UCSD-AML1 (cell line): ENCODE measurements at regions not wholly inside any gene's neighbourhood (a gene's known extent, or its start where the extent isn't known, plus 50 kb on each side); places are given as distances from the start of the nearest gene placed in this dataset.

Source experiments
- DNase-seq: peaks from one replicate; lab custom pipeline; 2025; ENCODE audit not compliant: unreplicated experiment; lab: John Stamatoyannopoulos, UW

DNA sequence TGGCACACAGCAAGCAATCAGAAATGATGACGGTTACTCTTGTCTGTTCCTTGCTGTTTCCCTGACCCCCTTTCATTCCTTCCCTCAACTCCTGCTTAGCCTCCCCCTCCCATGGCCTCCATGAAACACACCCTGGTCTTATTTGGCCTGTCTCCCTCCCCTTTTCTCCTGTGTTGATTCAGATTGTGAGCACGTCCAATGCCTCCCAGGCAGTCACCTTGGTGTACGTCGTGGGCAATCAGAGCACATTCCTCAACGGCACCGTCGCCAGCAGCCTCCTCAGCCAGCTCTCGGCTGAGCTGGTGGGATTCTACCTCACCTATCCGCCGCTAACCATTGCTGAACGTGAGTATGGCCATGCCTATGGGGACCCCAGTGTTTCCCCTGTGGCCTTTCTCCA lies 141.1 kb downstream of the C11orf91 start:
- DNase-seq, result no peak

DNA sequence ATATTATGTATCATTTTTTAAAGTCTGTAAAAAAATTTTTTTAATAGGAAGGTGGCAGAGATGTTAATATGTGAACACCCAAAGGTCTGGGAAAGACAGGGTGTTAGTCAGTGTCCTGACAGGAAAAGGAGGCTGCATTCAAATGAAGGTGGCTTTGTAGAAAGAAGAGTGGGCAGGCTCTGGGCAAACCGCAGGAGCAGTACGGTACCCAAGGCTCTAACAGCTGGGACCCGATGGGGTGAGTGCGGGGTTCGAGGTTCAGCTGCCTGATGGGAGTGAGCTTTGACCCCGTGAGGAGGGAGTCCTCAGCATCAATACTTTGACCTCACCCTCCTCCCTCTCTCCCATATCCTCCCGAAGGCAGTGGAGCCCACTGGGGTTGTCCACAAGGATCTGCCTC lies 142.5 kb downstream of the C11orf91 start:
- no peak for DNase-seq

DNA sequence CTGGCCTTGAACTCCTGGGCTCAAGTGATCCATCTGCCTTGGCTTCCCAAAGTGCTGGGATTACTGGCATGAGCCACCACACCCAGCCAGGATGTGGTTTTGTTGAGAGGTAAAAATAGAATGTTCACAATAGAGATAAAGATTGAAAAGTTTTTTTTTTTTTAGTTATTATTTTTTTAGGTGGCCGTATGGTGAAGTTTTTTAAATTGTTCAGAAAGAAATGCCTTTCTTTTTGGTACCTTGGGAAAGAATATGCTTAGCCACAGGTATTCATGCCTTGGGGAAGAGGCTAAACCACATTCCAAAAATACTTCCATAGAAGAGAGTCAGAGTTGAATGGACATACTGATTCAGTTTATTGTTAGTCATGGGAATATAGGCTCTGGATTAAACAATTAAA lies 143.4 kb downstream of the C11orf91 start:
- DNase-seq, result no peak

DNA sequence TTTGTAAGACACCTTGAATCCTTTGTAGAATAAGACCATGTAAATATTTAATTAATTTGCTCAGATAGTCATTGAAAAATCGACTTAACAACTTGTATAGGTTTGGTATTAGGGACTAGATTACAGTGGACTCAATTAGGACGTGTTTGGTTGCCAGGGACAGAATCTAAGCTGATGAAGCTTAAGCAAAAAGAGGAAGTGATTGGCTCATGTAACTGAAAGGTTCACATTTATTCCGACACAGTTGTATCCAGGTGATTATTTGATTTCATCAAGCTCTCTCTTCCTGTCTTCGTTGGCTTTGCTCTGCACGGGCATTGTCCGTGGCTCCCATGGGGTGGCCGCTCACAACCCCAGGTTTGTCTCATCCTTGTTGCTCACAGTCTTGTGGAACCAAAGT lies 146.4 kb downstream of the C11orf91 start:
- DNase-seq, result no peak

DNA sequence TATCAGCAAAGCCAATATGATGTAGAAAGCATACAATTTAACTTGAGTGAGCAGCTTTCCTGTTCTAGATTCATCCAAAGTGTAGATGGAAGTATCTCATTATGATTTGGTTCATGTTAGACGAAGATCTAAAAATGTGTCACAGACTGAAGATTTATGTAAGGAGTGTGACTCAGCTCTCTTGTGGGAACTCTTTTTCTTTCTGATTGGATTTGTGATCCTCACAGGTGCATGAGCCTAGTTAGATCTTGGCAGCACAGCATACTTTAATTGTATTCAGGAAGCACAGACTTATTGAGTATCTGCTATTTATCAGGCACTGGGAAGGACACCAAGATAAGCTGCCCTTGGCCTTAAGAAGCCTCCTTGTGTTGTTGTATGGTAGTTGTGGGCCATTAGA lies 147.1 kb downstream of the C11orf91 start:
- DNase-seq, result no peak

DNA sequence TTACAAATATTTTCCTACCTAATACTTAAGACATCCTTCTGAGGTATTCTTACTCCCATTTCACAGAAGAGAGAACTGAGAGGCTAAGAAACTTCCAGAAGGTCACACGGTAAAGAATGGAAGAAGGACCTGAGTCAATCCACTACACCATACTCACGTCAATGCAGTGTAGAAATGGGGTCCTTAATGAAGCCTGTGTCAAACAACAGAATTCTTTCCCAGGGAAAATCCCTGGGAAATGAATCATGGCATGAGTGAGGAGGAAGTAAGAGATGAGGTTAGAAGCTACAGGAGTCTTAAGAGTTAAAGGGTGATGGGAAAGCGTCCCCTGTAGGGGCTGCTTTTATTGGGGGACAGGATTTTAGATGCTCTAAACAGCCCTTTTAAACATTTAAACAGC lies 147.9 kb downstream of the C11orf91 start:
- DNase-seq, result no peak

DNA sequence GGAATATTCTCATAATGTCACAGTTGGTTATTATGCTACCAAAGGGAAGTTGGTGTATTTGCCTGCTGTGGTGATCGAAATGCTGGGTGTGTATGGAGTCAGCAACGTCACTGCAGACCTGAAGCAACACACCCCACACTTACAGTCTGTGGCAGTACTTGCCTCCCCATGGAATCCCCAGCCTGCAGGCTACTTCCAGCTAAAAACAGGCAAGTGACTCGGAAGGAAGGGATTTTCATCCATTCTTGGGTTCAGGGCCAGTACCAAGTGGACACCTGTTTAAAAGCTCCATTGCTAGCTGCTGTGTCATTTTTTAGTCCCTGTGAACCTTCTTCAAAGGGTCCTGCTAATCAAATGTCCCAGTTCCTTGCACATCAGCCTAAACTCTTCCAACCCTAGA lies 149.6 kb downstream of the C11orf91 start:
- no peak for DNase-seq

DNA sequence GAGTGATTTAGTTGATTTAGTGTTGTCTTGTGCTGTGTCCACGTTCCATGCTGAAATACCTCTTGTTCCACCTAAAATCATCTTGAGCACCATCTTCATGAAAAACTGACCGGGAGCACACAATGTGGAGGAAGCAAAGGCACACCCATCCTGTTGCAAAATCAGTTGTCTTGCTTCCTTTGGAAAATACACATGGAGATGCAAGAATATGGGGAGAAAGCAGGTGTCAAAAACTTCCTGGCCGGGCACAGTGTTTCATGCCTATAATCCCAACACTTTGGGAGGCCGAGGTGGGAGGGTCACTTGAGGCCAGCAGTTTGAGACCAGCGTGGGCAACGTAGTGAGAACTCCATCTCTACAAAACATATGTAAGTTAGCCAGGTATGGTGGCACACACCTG lies 151.1 kb downstream of the C11orf91 start:
- DNase-seq, result no peak

DNA sequence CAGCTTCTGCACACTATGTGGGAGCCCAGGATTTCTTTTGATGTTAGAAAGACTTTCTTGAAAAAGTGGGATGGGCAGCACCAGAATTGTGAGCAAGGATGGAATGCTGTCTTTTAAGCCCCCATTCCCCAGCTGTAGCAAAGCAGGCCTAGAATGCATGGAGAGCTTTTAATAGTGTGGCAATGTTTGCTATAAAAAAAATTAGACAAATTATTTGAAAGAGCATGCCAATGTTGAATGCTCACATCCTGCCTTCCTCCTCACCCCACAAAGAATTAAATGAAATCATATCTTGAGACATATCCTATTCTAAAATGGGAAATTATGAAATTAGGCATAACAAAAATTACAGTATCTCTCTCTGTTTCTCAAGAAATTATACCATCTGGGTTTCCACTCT lies 154.7 kb downstream of the C11orf91 start:
- DNase-seq, result no peak

DNA sequence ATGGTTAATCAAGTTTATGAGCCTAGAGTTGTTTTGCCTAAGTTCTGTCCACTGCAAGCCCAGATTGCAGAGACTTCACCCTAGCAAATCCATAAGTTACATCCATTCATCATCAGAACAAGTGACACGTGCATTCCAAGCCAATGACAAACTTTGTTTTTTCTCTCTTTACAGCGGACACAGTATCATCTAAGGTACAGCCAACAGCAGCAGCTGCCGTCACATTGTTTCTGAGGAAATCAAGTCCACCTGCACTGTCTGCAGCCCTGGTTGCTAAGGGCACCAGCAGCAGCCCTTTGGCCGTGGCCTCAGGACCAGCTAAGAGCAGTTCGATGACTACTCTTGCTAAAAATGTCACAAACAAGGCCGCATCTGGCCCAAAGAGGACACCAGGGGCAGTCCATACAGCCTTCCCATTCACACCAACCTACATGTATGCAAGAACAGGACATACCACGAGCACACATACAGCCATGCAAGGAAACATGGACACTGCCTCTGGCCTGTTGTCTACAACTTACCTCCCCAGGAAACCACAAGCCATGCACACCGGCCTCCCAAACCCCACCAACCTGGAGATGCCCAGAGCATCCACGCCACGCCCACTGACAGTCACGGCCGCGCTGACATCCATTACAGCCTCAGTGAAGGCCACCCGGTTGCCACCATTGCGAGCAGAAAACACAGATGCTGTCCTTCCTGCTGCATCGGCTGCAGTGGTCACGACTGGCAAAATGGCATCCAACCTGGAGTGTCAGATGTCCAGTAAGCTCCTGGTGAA lies 155.8 kb downstream of the C11orf91 start:
- DNase-seq, result no peak

DNA sequence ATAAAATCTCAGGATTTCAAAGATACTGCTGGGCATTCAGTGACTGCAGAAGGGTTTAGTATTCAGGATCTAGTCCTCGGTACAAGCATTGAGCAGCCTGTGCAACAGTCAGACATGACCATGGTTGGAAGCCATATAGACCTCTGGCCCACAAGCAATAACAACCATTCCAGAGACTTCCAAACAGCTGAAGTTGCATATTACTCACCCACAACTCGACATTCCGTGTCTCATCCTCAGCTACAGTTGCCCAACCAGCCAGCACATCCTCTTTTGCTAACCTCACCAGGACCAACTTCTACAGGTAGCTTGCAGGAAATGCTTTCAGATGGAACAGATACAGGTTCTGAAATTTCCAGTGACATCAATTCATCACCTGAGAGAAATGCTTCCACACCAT lies 156.8 kb downstream of the C11orf91 start:
- DNase-seq, result no peak

DNA sequence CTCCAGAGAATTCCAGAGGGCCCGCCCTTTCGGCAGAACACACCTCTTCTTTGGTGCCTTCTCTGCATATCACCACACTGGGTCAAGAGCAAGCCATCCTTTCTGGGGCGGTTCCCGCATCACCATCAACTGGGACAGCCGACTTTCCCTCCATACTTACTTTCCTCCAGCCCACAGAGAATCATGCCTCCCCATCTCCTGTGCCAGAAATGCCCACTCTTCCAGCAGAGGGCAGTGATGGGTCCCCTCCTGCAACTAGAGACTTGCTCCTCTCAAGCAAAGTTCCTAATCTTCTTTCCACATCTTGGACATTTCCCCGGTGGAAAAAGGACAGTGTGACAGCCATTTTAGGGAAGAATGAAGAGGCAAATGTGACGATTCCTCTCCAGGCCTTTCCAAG lies 157.7 kb downstream of the C11orf91 start:
- DNase-seq, result peak; percentile 36

DNA sequence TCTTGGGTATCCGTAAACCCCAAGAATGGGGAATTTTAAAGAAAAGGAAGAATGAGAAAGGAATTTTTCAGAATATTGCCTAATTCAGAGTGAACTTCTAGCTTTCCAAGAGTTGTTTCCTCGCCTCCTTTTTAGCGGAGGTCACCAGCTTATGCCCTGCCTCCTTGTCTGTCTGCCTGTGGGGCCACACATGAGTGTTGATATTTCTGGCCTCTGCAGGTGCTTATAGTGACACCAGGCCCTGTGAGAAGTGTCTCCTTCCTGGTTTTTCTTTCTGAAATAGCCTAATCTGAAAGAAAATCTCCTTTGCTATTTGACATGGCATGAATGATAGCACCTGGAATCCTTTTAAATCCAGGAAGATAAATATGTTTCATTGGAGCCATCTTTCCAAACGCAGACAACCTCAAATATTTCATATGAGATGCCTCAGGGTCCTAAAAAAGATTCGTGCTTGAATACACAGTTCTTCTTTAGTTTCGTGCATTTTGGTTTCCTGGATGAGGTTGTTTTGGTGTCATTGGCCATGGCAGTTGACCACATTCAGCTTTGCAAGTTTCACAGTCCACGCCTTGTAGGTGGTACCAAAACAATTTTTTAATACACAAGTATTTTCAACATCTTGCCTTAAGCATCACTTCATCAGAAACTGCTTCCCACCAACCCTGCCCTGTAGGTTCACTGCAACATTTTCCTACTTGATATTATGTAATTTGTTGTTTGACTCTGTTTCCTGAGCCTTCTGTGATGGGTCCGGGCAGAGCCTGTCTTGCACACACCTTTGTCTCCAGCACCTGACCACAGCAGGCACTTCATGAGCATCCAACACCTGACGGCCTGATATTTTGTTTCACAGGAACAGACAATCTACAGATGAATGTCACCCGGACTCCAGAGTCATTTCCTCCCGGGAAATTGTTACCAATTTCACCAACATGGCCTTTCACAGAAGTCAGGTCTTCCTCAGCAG lies 159.4 kb downstream of the C11orf91 start:
- DNase-seq, result no peak

DNA sequence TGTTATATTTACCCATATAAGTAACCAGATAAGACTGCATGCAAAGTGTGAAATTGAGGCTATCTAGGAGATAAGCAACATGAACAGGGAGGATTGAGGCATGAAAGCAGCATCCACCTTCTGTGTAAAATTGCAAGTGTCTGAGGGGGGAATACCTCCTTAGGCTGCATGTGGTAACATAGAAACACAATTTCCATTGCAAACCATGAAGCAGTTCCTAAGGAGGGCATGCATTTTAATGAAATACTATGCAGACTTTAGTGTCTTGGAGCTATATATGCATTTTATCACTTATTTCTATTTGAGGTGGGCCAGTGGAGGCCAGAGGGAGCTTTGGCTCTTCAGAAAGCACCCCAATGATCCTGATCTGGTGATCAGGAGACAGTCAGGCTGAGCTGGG lies 160.2 kb downstream of the C11orf91 start:
- no peak for DNase-seq

DNA sequence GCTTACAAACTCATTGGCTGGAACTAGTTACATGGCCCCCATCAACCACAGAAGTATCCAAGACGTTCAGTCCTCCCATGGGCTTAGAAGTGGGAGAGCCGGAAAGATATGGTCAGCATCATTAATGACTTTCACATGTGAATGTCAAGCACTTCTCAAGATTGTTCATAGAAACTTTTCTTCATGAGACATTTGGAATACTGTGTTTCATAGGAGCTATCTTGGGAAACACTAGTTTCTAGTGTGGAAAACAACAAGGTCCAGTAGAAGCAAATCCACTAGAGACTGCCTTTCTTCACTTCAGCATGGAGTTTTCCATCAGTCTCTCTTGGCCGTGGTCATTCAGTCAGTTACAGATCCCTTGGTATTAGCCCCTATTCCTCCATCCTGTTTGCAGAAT lies 160.9 kb downstream of the C11orf91 start:
- no peak for DNase-seq

DNA sequence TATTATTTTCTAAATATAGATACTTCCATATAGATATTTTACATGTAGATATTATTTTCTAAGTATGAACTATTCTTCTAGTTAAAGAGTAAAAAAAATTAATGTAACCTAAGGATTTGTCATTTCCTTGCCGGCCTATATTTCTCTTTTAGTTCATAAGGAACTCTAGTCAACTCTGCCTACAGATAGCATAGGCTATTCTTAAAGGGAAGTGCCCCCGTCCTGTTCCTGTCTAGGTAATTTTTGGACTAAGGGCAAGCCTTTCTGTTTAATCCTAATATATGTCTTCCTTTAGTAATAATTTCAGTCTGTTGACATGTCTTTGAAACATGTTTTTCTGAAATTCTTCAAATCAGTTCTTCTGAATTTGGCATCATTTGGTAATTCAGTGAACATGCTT lies 161.9 kb downstream of the C11orf91 start:
- no peak for DNase-seq

DNA sequence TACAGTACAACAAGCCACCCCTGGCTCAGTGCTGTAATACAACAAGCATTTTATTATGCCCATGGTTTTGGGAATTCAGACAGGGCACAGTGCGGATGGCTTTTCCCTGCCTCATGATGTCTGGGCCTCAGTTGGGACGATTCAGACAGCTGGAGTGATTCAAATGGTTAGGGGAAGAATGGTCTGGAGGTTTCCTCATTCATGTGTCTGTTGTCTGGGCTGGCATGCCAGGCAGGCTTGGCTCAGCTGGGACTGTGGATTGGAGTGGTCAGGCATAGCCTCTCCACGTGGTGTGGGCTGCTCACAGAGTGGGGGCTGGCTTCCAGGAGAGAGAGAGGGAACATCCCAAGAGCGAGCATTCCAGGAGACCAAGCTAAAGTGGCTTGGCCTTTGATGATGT lies 164.4 kb downstream of the C11orf91 start:
- DNase-seq, result no peak

DNA sequence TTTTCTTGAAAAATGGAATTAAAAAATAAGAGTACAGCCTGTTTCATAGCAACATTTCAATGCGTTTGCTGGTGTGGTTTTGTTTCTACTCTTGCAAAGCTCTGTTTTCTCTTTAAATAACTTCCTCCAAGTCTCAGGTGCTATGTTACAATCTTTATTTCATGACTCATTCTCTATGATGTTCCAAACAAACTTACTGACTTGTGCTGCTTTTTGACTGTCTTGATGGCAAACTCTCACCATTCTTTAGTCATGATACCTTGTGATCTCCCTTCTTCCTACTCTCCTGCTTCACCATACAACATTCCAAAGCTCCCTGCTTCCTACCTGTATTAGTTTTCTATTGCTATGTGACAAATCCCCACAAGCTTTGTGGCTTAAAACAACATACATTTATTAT lies 166.1 kb downstream of the C11orf91 start:
- no peak for DNase-seq

DNA sequence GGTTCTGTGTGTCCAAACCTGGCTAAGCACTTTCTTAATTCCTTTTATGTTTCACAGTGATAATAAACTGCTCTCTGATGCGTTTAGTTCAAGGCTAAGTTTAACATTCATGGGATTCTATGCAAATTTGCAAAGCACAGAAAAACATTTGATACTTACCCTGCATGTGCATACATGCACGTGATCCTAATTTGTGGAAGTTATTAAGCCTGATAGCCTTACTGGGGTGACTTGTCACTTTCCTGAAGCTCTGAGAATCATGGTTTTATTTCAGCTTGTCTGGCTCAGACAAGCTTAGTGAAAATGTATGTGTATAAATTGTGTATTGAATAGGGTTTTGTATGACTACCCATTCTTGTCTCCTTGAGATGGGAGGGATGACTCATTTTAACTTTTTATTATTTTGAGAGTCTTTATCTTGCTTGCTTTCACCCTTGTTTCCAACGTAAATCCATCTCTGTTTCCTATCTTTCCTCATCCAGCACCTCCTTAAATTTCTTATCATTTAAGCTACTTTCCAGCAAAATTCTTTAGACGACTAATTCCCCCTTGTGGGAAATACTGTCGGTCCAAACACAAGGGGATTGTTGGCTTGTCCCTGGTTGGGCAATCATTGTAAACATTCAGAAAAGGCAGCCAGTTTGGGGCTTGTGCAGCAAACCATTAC lies 167.1 kb downstream of the C11orf91 start:
- DNase-seq, result no peak

DNA sequence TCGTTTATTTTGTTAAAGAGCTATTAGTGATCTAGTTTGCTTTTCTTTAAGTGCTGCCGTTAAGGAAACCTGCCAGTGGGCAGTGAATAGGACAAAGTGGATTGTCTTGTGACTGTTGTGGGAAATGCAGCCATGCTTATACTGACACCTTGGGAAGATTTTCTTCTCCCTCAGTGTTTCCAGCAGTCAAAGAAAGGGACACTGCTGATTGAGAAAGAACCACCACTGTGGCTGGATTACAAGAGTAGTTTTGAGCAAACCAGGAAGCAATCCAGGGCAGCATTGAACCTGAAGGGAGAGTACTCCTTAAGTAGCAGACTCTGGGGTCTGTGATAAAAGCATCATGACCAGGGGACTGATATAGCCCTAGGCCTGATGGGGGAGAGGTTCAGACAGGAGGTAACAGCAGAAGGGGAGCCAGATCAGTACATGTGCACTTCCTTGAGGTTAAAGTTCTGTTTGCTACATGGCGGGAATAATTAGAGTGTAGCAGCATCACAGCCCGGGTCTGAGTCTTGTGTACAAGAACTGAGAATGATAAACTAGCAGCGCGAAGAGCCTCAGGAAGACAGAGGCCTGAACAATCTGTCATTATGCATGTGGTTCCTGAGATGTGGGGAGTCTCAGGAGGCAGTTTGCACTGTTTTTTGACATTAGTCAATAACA lies 167.8 kb downstream of the C11orf91 start:
- DNase-seq, result no peak

DNA sequence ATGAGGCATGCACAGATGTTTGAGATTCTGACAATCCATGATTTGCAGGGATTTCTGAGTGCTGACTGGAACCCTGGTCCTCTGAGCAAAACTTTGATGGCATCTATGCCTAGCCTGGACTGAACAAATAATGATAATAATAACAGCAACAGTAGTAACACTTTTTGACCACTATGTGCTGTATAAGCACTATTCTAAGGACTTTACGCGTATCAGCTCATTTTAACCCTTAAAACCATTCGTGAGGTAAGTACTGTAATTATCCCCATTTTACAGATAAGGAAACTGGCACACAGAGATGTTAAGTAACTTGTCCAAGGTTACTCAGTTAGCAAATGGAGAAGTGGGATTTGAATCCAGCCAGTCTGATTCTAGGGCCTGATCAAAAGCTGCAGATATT lies 168.4 kb downstream of the C11orf91 start:
- DNase-seq, result no peak
